ENCODE measurements at regions not wholly inside any gene's neighbourhood (a gene's known extent, or its start where the extent isn't known, plus 50 kb on each side); places are given as distances from the start of the nearest gene placed in this dataset.
"Not testable (repeated sequence)": the region's sequence is repeated elsewhere in the genome, so short reads cannot be mapped to it uniquely, and the experiment has no call there.

- DNase-seq (ENCODE audit: low spot score): no peak
These were observed 132.6 kb upstream of the ASCC3 start for GRCh38 chr6:101013612-101014195.

GRCh38 chr6:101015541-101015940, 134.4 kb upstream of the ASCC3 start:
- DNase-seq (ENCODE audit: low spot score): no peak

- DNase-seq (ENCODE audit: low spot score): no peak
These were observed 135.0 kb upstream of the ASCC3 start for GRCh38 chr6:101016163-101016562.

- no peak for DNase-seq (ENCODE audit: low spot score)
These were observed 137.0 kb upstream of the ASCC3 start for GRCh38 chr6:101018157-101018556.

- no peak for DNase-seq (ENCODE audit: low spot score)
These were observed 140.4 kb upstream of the ASCC3 start for GRCh38 chr6:101021504-101021903.

GRCh38 chr6:101042966-101043365, 161.8 kb upstream of the ASCC3 start:
- DNase-seq (ENCODE audit: low spot score): no peak

- DNase-seq (ENCODE audit: low spot score): no peak
These were observed 177.2 kb upstream of the ASCC3 start for GRCh38 chr6:101058296-101058695.

GRCh38 chr6:101066481-101066880, 185.4 kb upstream of the ASCC3 start:
- no peak for DNase-seq (ENCODE audit: low spot score)

- no peak for DNase-seq (ENCODE audit: low spot score)
These were observed 188.2 kb upstream of the ASCC3 start for GRCh38 chr6:101069191-101069795.

GRCh38 chr6:101070044-101070608, 189.0 kb upstream of the ASCC3 start:
- DNase-seq (ENCODE audit: low spot score): no peak

GRCh38 chr6:101077344-101077743, 196.2 kb upstream of the ASCC3 start:
- no peak for DNase-seq (ENCODE audit: low spot score)

GRCh38 chr6:101079696-101080270, 198.7 kb upstream of the ASCC3 start:
- DNase-seq (ENCODE audit: low spot score): no peak

GRCh38 chr6:101080597-101080996, 199.5 kb upstream of the ASCC3 start:
- no peak for DNase-seq (ENCODE audit: low spot score)

- no peak for DNase-seq (ENCODE audit: low spot score)
These were observed 202.5 kb upstream of the ASCC3 start for GRCh38 chr6:101083533-101084175.

GRCh38 chr6:101085327-101085726, 204.2 kb upstream of the ASCC3 start:
- DNase-seq (ENCODE audit: low spot score): no peak

GRCh38 chr6:101086473-101086872, 205.3 kb upstream of the ASCC3 start:
- DNase-seq (ENCODE audit: low spot score): no peak

- DNase-seq (ENCODE audit: low spot score): no peak
These were observed 207.5 kb upstream of the ASCC3 start for GRCh38 chr6:101088594-101088993.

GRCh38 chr6:101089640-101090039, 208.5 kb upstream of the ASCC3 start:
- no peak for DNase-seq (ENCODE audit: low spot score)

- no peak for DNase-seq (ENCODE audit: low spot score)
These were observed 209.2 kb upstream of the ASCC3 start for GRCh38 chr6:101090281-101090680.

GRCh38 chr6:101098605-101099004, 217.5 kb upstream of the ASCC3 start:
- DNase-seq (ENCODE audit: low spot score): not testable (repeated sequence)

GRCh38 chr6:101102702-101103101, 221.6 kb upstream of the ASCC3 start:
- no peak for DNase-seq (ENCODE audit: low spot score)

GRCh38 chr6:101108286-101108685, 227.2 kb upstream of the ASCC3 start:
- DNase-seq (ENCODE audit: low spot score): no peak

- no peak for DNase-seq (ENCODE audit: low spot score)
These were observed 229.7 kb upstream of the ASCC3 start for GRCh38 chr6:101110814-101111213.

Measured in CD4-positive, alpha-beta T cell treated with Interleukin-2 at 100 ng/mL for 4 hours (primary cell).